ENCODE measurements at regions not wholly inside any gene's neighbourhood (a gene's known extent, or its start where the extent isn't known, plus 50 kb on each side); places are given as distances from the start of the nearest gene placed in this dataset.

- FAIRE-seq (no peak), DNase-seq (ENCODE audit: insufficient read length, low spot score) (no peak)
- TF ChIP-seq PAX5 (IDR thresholded peaks at IDR 0.05; ENCODE audit: insufficient read depth, low read length, severe bottlenecking): no peak
Measured at GRCh38 chr2:52857722-52858121, 909.9 kb upstream of the CHAC2 start.

- DNase-seq (ENCODE audit: insufficient read length, low spot score) (no peak), FAIRE-seq (no peak)
- TF ChIP-seq PAX5 (IDR thresholded peaks at IDR 0.05; ENCODE audit: insufficient read depth, low read length, severe bottlenecking): no peak
- no peak for TF ChIP-seq POLR2AphosphoS5 (IDR thresholded peaks at IDR 0.05; ENCODE audit: low read depth, low read length)
- no peak for TF ChIP-seq POU2F2 (IDR thresholded peaks at IDR 0.05; ENCODE audit: low read depth, low read length)
- TF ChIP-seq TAF1 (IDR thresholded peaks at IDR 0.05; ENCODE audit: low read depth, low read length): no peak
- no peak for TF ChIP-seq POLR2A (IDR thresholded peaks at IDR 0.05; ENCODE audit: low read depth, low read length)
- no peak for TF ChIP-seq SPI1 (IDR thresholded peaks at IDR 0.05; ENCODE audit: low read depth, low read length)
Measured at GRCh38 chr2:52852006-52852405, 915.6 kb upstream of the CHAC2 start.

GRCh38 chr2:52844701-52845423 lies 922.7 kb upstream of the CHAC2 start:
- TF ChIP-seq POLR2A (IDR thresholded peaks at IDR 0.05; ENCODE audit: low read depth, low read length) (no peak), POLR2AphosphoS5 (IDR thresholded peaks at IDR 0.05; ENCODE audit: low read depth, low read length) (no peak), TAF1 (IDR thresholded peaks at IDR 0.05; ENCODE audit: low read depth, low read length) (no peak), SPI1 (IDR thresholded peaks at IDR 0.05; ENCODE audit: low read depth, low read length) (no peak), PAX5 (IDR thresholded peaks at IDR 0.05; ENCODE audit: insufficient read depth, low read length, severe bottlenecking) (no peak), POU2F2 (IDR thresholded peaks at IDR 0.05; ENCODE audit: low read depth, low read length) (no peak)
- DNase-seq (ENCODE audit: insufficient read length, low spot score) (no peak), FAIRE-seq (no peak)

GRCh38 chr2:52835909-52836308 lies 931.7 kb upstream of the CHAC2 start:
- DNase-seq (ENCODE audit: insufficient read length, low spot score) (no peak), FAIRE-seq (no peak)
- TF ChIP-seq SPI1 (IDR thresholded peaks at IDR 0.05; ENCODE audit: low read depth, low read length) (no peak), PAX5 (IDR thresholded peaks at IDR 0.05; ENCODE audit: insufficient read depth, low read length, severe bottlenecking) (no peak), POLR2AphosphoS5 (IDR thresholded peaks at IDR 0.05; ENCODE audit: low read depth, low read length) (no peak), POLR2A (IDR thresholded peaks at IDR 0.05; ENCODE audit: low read depth, low read length) (no peak), POU2F2 (IDR thresholded peaks at IDR 0.05; ENCODE audit: low read depth, low read length) (no peak), TAF1 (IDR thresholded peaks at IDR 0.05; ENCODE audit: low read depth, low read length) (no peak)

GRCh38 chr2:52831216-52831615 lies 936.4 kb upstream of the CHAC2 start:
- no peak for FAIRE-seq
- DNase-seq (ENCODE audit: insufficient read length, low spot score): no peak
- TF ChIP-seq POLR2A (IDR thresholded peaks at IDR 0.05; ENCODE audit: low read depth, low read length): no peak
- no peak for TF ChIP-seq SPI1 (IDR thresholded peaks at IDR 0.05; ENCODE audit: low read depth, low read length)
- no peak for TF ChIP-seq POU2F2 (IDR thresholded peaks at IDR 0.05; ENCODE audit: low read depth, low read length)
- no peak for TF ChIP-seq PAX5 (IDR thresholded peaks at IDR 0.05; ENCODE audit: insufficient read depth, low read length, severe bottlenecking)
- no peak for TF ChIP-seq TAF1 (IDR thresholded peaks at IDR 0.05; ENCODE audit: low read depth, low read length)
- TF ChIP-seq POLR2AphosphoS5 (IDR thresholded peaks at IDR 0.05; ENCODE audit: low read depth, low read length): no peak

GRCh38 chr2:52828112-52828511 lies 939.5 kb upstream of the CHAC2 start:
- no peak for DNase-seq (ENCODE audit: insufficient read length, low spot score)
- FAIRE-seq: no peak
- TF ChIP-seq POLR2AphosphoS5 (IDR thresholded peaks at IDR 0.05; ENCODE audit: low read depth, low read length): no peak
- no peak for TF ChIP-seq TAF1 (IDR thresholded peaks at IDR 0.05; ENCODE audit: low read depth, low read length)
- TF ChIP-seq POLR2A (IDR thresholded peaks at IDR 0.05; ENCODE audit: low read depth, low read length): no peak
- no peak for TF ChIP-seq SPI1 (IDR thresholded peaks at IDR 0.05; ENCODE audit: low read depth, low read length)
- no peak for TF ChIP-seq POU2F2 (IDR thresholded peaks at IDR 0.05; ENCODE audit: low read depth, low read length)
- no peak for TF ChIP-seq PAX5 (IDR thresholded peaks at IDR 0.05; ENCODE audit: insufficient read depth, low read length, severe bottlenecking)

GRCh38 chr2:52821631-52822030 lies 946.0 kb upstream of the CHAC2 start:
- no peak for DNase-seq (ENCODE audit: insufficient read length, low spot score)
- TF ChIP-seq POLR2A (IDR thresholded peaks at IDR 0.05; ENCODE audit: low read depth, low read length): no peak
- FAIRE-seq: no peak

- TF ChIP-seq POU2F2 (IDR thresholded peaks at IDR 0.05; ENCODE audit: low read depth, low read length) (no peak), POLR2AphosphoS5 (IDR thresholded peaks at IDR 0.05; ENCODE audit: low read depth, low read length) (no peak), TAF1 (IDR thresholded peaks at IDR 0.05; ENCODE audit: low read depth, low read length) (no peak), SPI1 (IDR thresholded peaks at IDR 0.05; ENCODE audit: low read depth, low read length) (no peak), POLR2A (IDR thresholded peaks at IDR 0.05; ENCODE audit: low read depth, low read length) (no peak), PAX5 (IDR thresholded peaks at IDR 0.05; ENCODE audit: insufficient read depth, low read length, severe bottlenecking) (no peak)
- no peak for DNase-seq (ENCODE audit: insufficient read length, low spot score)
- no peak for FAIRE-seq
Measured at GRCh38 chr2:52818958-52819357, 948.6 kb upstream of the CHAC2 start.

GRCh38 chr2:52810460-52810859 lies 957.1 kb upstream of the CHAC2 start:
- TF ChIP-seq POU2F2 (IDR thresholded peaks at IDR 0.05; ENCODE audit: low read depth, low read length): no peak
- no peak for FAIRE-seq
- DNase-seq (ENCODE audit: insufficient read length, low spot score): no peak

- DNase-seq (ENCODE audit: insufficient read length, low spot score) (no peak), FAIRE-seq (no peak)
- TF ChIP-seq PAX5 (IDR thresholded peaks at IDR 0.05; ENCODE audit: insufficient read depth, low read length, severe bottlenecking) (no peak), POU2F2 (IDR thresholded peaks at IDR 0.05; ENCODE audit: low read depth, low read length) (no peak), SPI1 (IDR thresholded peaks at IDR 0.05; ENCODE audit: low read depth, low read length) (no peak), TAF1 (IDR thresholded peaks at IDR 0.05; ENCODE audit: low read depth, low read length) (no peak), POLR2AphosphoS5 (IDR thresholded peaks at IDR 0.05; ENCODE audit: low read depth, low read length) (no peak), POLR2A (IDR thresholded peaks at IDR 0.05; ENCODE audit: low read depth, low read length) (no peak)
Measured at GRCh38 chr2:52805901-52806410, 961.6 kb upstream of the CHAC2 start.

Data from GM12891 (cell line).